Left ventricle myocardium inferior (tissue), 1 donor: ENCODE measurements at regions not wholly inside any gene's neighbourhood (a gene's known extent, or its start where the extent isn't known, plus 50 kb on each side); places are given as distances from the start of the nearest gene placed in this dataset.

Source experiments
- DNase-seq: peaks from one replicate; pipeline ENCODE4 v3.0.0-alpha.2; 2020
- H3K27ac ChIP-seq: fragments of 200-600 bp; replicated peaks from 2 replicates; pipeline ENCODE4 v1.8.0; 2021
- H3K27me3 ChIP-seq: fragments of 200-600 bp; 2 replicates; pipeline ENCODE4 v1.8.0; 2021; ENCODE audit warnings: low read depth
- H3K36me3 ChIP-seq: fragments of 200-600 bp; 2 replicates; pipeline ENCODE4 v1.8.0; 2021
- H3K4me1 ChIP-seq: fragments of 200-600 bp; 2 replicates; pipeline ENCODE4 v1.8.0; 2021
- H3K4me3 ChIP-seq: fragments of 200-600 bp; 2 replicates; pipeline ENCODE4 v1.8.0; 2021; ENCODE audit warnings: mild to moderate bottlenecking, moderate library complexity
- H3K9me3 ChIP-seq: fragments of 200-600 bp; replicated peaks from 2 replicates; pipeline ENCODE4 v1.8.0; 2021
- intact Hi-C: fragments of 100-400 bp; cut with micrococcal nuclease; formaldehyde crosslinking; loops from one replicate; pipeline ENCODE4 v1.11.0; 2022
- TF ChIP-seq, protein P1 (sequence below): fragments of 200-600 bp; IDR thresholded peaks from 2 replicates; pipeline ENCODE4 v1.8.0; 2021; ENCODE audit warnings: antibody characterized with exemption, mild to moderate bottlenecking, borderline replicate concordance
- donor health status: DM: no; HTN: yes; CAD: no; lungs with severe emphysema.

DNA sequence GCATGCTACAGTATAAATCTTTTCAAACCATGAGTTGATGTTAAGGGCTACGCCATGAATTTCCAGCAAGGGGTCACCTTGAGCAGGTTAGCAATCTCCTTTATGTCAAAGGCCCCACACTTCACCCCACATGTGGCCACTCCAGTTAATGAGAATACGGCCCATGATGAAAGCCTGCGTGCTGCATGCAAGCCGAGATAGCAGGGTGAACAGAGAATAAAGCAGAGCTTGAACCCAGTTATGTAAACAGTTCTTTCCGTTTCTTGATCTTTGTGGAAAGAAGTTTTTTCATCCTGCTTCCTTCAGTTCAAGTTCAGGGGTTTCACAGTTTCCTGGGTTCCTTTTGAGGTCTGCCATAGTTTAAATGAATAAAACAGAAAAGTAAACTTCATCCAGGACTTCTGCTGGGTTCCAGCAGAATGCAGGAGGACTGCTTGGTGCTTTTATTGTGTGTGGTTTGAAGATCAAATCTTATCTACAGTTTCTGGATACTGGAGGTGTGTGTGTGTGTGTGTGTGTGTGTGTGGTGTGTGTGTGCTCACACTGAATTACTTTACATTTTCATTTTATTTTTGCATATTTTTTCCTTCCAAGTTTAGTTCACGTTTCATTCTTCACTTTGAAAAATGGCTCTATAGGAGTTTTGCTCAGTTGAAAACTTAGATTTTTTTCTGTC, 87.1 kb downstream of the HMHB1 start:
- TF ChIP-seq, protein P1, sequence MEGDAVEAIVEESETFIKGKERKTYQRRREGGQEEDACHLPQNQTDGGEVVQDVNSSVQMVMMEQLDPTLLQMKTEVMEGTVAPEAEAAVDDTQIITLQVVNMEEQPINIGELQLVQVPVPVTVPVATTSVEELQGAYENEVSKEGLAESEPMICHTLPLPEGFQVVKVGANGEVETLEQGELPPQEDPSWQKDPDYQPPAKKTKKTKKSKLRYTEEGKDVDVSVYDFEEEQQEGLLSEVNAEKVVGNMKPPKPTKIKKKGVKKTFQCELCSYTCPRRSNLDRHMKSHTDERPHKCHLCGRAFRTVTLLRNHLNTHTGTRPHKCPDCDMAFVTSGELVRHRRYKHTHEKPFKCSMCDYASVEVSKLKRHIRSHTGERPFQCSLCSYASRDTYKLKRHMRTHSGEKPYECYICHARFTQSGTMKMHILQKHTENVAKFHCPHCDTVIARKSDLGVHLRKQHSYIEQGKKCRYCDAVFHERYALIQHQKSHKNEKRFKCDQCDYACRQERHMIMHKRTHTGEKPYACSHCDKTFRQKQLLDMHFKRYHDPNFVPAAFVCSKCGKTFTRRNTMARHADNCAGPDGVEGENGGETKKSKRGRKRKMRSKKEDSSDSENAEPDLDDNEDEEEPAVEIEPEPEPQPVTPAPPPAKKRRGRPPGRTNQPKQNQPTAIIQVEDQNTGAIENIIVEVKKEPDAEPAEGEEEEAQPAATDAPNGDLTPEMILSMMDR = no peak
- Histone ChIP-seq H3K36me3 (no peaks in the 10 kb centered on the region), H3K4me3 (no peak overlapping the region), H3K27ac (no peak overlapping the region), H3K9me3 (no peaks in the 10 kb centered on the region), H3K27me3 (no peaks in the 10 kb centered on the region), H3K4me1 (peaks cover 7% of the 10 kb centered on the region)
- intact Hi-C loops = no loop called here
- no peak for DNase-seq

DNA sequence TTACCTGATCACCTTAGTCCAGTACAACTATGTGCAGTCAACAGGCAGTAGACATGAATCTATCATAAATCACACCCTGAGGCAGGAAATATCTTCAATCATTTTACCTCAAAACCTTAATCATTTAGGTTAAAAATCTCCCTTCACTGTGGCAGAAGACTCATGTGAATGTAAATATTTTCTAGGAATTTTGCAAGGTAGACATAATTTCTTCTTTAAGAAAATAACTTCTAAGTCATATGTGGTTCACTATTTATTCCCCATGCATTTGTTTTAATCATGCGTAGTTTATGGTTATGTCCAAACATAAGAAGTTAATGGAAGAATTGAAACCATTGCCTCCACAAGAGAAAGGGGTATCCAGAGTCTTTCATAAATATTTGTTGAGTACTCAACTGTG, 97.0 kb downstream of the HMHB1 start:
- Histone ChIP-seq H3K27me3 (no peaks in the 10 kb centered on the region), H3K36me3 (no peaks in the 10 kb centered on the region), H3K27ac (no peak overlapping the region), H3K4me1 (no peaks in the 10 kb centered on the region), H3K4me3 (no peak overlapping the region), H3K9me3 (no peaks in the 10 kb centered on the region)
- no peak for DNase-seq
- intact Hi-C loops = no loop called here
- TF ChIP-seq, protein P1 = no peak

DNA sequence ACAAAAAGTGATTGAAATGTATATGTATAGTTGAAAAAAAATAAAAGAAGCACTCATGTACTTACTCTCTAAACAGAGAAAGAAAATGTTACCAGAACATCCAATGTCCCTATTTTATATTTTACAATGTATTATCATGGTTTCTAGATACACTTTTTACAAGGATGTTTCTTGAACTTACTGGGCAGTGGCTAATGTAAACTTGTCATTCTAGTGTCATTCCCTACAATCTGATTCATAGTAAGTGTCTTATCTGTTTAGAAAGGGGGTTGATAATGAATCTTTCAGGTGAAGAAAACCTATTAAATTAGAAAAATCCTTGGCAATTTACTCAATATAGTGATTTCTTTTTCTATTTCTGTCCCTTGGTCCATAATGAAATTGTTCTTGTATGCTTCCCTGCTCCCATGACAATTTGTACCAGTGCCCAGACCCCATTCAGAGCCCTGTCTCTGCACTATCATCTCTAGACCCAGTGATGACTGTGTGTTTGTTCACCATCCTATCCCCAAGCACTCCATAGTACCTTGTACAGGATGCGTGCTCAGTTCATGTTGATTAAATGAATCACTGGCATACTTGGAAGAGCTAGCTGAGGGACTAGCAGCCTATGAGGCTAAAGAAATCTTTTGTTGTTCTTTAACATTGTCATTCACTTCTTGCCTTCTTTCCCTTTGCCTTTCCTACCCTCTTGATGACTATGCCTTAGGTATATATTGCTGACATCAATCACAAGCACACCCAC, 101.2 kb downstream of the HMHB1 start:
- H3K9me3 ChIP-seq = no peaks in the 10 kb centered on the region
- no peak overlapping the region for H3K4me3 ChIP-seq
- no peaks in the 10 kb centered on the region for H3K4me1 ChIP-seq
- intact Hi-C loops = no loop called here
- no peak for DNase-seq
- no peaks in the 10 kb centered on the region for H3K36me3 ChIP-seq
- H3K27ac ChIP-seq = no peak overlapping the region
- TF ChIP-seq, protein P1 = no peak
- no peaks in the 10 kb centered on the region for H3K27me3 ChIP-seq

DNA sequence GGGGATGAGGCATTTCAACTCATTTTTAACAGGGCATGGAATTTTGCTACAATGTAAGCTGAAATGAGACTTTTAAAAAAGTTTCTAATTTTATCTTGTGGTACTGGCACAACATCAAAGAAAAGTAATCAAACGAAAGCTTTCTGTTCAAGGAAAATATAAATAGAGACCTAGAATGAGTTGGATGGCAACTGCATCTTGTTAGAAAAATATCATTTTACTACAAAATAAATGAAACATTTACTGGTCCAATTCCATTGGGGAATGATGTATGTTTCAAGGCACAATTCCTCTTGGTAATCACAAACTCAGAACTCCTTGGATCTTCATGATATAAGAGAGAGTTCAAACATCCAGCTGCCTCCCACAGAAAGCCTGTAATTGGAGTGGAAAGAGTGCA, 102.8 kb downstream of the HMHB1 start:
- Histone ChIP-seq H3K4me1 (no peaks in the 10 kb centered on the region), H3K9me3 (no peaks in the 10 kb centered on the region), H3K4me3 (no peak overlapping the region), H3K27ac (no peak overlapping the region), H3K36me3 (no peaks in the 10 kb centered on the region), H3K27me3 (no peaks in the 10 kb centered on the region)
- TF ChIP-seq, protein P1 = no peak
- intact Hi-C loops = no loop called here
- DNase-seq = no peak

DNA sequence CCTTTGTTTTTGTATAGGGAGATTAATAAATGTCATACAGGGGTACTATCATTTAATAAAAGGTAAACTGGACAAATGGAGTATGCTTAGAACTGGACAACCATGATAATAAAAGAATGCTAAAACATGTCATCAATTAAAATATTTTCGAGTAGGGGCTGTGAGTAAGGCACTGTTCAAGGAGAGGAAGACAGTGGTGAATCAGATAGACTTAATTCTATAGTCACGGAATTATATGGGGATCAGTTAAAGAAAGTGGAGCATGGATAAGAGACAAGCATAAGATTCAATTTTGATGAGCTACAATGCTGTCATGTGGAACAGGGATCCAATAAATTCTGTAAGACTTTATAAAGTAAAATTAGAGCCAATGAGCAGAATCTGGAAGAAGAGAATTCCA, 104.5 kb downstream of the HMHB1 start:
- no peaks in the 10 kb centered on the region for H3K9me3 ChIP-seq
- TF ChIP-seq, protein P1 = no peak
- intact Hi-C loops = no loop called here
- DNase-seq = no peak
- H3K36me3 ChIP-seq = no peaks in the 10 kb centered on the region
- no peak overlapping the region for H3K27ac ChIP-seq
- peaks cover 6% of the 10 kb centered on the region for H3K4me1 ChIP-seq
- H3K4me3 ChIP-seq = no peak overlapping the region
- H3K27me3 ChIP-seq = no peaks in the 10 kb centered on the region
